Activated T-cell treated with anti-CD3 and anti-CD28 coated beads, Interleukin-2, amount 50 U/mL, for 48 hours (primary cell): ENCODE measurements at regions not wholly inside any gene's neighbourhood (a gene's known extent, or its start where the extent isn't known, plus 50 kb on each side); places are given as distances from the start of the nearest gene placed in this dataset.
"Not testable (repeated sequence)": the region's sequence is repeated elsewhere in the genome, so short reads cannot be mapped to it uniquely, and the experiment has no call there.

Source experiments
- DNase-seq, 2 experiments: peaks; one replicate each; pipeline ENCODE4 v3.0.0-alpha.2; 2020

DNA sequence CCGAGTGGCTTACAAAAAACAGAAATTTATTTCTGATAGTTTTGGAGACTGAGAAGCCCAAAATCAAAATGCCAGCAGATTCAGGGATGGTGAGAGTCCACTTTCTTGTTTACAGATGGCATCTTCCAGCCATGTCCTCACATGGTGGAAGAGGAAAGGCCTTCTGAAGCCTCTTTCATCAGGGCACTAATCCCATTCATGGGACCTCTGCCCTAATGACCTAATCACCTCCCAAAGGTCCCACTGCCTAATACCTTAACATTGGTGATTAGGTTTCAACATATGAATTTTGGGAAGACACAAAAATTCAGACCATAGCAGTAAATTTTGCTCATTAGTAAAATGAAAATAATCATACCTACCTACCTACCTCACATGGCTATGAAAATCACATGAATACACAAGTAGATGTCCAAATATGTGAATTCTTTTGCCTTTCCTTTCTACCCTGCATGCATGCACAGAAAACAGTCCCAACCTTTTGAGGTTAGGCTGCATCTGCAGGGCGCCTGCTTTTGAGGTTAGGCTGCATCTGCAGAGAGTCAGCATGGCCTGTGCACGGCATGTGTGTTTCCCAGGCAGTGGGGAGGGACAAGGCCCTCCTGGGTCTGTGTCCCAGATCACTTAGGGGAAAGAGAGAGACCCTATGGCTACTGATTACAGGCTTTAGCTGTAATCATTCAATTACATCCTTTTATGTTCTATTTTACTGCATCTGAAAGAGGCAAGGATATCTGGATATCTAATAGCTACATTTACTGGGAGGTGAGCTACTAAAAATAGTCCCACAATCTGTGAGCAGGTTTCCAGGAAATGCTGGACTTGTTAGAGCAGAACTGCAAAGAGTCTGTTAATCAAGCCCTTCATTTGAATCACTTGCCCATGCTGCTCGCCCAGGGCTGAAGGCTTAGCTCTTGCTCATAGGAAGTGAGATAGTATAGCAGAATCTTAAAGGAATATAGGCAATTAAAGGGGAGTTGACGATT lies 497.7 kb upstream of the MARCKS start:
- DNase-seq = no peak

DNA sequence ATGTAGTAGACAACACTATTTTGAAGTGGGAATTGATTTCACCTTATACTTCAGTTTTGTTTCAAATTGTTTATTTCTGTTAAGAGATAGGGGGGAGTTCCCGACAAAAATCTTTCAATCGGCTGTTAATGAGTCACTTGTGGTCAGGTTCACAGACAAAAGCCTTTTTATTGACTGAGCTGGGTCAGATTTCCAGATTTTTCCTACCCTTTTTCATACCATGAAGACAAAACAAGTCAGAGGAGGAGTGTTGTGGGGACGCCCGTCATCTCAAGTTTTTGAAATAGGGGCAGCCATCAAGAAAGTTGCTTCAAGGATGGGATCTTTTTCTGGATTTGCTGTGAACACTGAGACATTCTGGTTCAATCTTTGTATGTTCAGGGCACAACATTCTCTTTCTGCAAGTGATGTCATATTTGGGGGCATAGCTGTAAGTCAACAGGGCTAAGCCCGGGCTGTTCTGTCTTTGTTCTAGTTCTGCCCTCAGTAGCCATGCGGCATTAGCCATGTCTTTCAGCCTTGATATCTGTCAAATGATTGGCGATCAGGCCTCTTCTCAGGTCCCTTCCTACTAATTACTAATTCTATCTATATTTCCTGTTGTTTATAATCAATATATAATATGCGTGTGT lies 496.0 kb upstream of the MARCKS start:
- no peak for DNase-seq

DNA sequence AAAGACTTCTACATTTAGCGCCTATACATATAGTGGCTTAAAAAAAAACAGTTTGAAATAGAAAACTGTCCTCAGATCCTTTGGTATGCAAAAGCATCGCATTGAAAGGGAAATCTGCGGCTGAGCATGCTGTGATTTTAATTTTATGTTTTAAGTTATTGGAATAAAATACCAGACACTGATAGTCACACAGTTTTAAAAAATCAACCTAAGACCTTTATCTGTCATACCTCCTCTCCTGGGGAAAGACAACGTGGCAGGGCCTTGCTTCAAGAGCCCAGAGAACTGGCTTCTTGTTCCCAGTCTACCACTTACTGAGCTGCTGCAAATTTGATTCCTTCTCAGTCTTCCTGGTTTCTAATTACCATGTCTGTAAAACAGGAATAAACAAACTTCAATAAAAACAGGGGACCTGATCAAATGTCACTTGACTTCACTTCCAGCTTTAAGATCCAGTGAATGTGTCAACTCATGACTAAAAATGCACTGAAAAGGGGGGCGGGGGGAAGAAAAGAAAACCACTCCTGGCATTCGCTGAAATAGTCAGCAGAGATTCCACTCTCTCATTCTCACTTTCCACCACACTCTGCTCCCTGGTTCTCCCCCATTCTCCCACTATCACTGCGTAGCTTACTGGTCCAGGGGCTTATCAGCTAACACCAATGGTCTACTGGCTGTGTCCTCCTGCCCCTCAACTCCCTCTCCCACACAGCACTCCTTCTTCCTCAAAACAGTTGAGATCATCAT lies 494.7 kb upstream of the MARCKS start:
- DNase-seq = no peak

DNA sequence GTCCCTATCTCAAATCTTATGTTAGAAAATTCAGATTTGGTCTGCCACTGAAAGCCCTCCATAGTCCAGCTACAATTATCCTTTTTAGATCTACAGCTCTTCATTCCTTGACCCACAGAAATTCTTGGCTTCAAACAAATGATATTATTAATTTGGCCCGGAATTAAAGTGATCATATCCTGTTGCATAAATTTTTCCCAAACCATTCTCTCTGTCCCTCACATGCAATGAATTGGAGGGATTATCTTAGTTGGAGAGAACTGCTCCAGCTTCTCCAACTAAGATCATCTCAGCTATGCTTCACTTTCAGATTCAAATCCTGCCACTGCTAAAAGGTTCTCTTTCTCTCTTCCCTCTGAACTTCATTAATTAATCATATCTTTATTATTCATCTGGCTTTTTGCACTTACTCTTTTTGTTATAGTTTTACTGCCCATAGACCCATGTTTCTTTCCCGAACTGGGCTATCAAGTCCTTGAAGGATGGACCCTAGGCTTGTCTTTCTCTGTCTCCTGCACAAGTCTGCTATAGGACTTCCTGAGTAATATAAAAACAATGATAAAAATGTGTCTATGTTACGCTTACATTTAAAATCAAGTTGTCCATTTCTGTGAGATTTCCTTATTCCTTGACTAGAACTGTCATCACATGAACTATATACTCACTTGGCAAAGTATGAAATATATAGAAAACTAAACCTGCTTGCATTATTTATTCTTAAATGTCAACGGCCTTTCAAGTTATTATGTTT lies 493.9 kb upstream of the MARCKS start:
- no peak for DNase-seq

DNA sequence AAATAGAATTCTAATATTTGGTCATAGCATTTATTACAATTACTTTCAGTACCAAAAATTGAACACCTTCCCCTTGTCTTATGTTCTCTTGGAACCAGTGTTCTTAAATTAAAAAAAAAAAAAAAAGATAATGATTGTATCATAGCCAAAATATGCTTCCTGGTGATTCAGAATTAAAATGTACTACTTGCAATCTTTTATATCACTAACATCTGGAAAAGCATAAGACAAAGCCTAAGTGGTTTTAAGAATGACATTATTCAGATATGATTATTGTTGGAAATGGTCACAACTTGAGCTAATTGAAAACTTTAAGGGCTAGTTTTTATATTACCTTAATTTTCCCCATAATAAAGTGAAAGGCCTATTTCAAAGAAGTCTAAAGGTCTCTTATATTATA lies 493.3 kb upstream of the MARCKS start:
- DNase-seq = no peak

DNA sequence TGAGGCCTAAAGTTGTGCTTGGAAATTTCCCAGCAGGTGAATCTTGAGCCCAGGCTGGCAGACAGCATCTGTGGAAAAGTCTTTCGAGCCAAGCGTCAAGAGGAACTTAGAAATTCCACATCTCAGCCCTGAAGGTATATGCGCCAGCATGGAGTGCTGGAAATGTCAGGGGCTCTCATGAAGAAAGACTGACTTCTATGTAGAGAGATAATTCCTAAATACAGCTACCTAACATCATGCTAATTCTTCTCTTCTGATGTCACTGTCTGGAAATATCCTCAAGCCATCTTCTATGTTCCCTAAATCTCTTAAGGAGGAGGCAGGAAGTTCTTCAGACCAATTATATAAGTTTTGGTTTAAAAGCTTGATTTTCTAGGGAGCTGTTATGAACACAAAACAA lies 492.4 kb upstream of the MARCKS start:
- no peak for DNase-seq

DNA sequence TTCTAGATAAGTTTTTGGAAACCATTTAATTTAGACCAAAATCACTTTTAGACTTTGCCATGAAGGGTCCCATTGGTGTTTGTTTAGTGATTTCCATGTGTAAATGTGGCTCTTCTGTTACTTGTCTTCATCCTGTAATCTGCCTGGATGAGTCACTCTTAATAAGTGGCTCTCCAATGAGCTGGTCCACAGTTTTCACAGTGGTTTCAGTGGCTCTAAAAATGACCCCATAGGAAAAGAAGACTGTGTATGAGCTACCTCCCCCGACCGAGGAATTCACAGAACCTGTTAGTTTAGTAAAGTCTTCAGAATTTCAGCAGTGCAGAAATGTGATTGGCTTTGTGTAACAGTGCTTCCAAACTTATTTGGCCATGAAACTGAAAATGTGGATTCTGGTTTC lies 492.0 kb upstream of the MARCKS start:
- DNase-seq = no peak

DNA sequence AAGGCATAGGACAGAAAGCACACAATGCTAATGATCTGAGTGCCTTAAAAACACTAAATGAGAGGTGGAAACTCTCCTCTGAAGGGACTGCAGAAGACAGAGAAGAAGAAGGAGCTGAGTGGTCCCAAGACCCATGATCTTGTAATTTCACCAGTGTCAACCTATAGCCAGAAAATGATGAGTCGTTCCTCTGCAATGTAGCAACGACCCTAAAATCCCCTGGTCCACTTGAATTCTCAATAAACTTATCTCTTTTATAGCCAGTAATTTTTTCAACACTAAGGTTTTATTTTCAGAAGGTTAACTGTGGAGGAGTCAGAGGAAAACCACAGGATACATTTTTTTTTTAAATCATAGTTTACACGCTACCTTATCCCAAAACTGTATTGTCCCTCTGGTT lies 490.6 kb upstream of the MARCKS start:
- DNase-seq = no peak

DNA sequence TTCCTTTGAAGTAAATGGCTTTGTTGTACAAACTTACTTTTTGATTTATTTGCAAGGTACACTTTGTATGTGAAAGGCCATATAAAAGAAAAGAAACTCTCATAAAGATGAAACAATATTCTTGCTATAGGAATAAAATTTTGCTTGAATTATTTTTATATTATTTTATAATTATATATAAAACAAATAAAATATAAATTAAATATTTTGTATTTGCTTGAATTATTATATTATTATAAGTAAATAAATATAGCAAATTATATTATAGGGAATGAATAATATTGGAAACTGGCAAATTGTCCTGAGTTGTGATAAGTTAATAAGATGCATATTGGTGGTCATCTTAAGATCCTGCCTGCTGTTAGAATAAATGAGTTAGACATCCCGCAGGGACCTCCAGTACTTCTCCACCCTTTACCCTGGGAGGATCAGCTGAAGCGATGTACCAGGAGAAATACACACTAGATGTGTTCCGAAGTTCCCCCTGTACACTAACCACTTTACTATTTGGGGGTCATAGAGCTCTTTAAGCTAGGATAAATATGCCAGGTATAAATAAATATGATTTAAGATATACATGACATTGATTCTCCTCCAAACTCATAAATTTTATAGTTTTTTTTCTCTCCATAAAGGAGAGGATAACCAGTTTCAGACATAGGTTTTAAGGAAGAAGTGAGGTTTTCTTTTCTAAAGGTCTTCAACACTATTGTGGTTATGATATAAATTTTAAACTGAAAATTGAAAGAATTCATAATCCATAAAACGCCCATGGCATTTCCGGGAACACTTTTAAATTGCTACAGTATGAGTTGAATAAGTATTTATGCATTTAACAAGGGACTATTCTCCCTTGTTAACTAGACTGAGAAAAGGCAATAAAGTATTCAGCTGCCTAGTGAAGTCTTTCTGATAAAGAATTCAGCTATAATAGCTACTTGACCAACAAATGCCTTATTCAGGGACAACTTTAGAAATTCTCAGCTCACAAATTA lies 486.3 kb upstream of the MARCKS start:
- DNase-seq = no peak

DNA sequence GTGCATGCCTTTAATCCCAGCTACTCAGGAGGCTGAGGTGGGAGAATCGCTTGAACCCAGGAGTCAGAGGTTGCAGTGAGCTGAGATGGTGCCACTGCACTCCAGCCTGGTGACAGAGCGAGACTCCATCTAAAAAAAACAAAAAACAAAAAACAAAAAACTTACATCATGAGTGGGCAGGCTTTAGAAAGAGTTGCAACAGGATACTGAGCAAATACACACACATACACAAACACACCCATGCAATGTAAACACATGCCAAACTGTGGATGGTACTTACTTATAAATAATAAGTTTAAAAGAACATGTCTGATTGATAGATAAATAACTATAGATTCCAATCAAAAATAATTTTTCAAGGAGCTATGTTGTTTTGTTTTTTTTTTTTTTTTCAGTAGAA lies 481.7 kb upstream of the MARCKS start:
- not testable (repeated sequence) for DNase-seq

DNA sequence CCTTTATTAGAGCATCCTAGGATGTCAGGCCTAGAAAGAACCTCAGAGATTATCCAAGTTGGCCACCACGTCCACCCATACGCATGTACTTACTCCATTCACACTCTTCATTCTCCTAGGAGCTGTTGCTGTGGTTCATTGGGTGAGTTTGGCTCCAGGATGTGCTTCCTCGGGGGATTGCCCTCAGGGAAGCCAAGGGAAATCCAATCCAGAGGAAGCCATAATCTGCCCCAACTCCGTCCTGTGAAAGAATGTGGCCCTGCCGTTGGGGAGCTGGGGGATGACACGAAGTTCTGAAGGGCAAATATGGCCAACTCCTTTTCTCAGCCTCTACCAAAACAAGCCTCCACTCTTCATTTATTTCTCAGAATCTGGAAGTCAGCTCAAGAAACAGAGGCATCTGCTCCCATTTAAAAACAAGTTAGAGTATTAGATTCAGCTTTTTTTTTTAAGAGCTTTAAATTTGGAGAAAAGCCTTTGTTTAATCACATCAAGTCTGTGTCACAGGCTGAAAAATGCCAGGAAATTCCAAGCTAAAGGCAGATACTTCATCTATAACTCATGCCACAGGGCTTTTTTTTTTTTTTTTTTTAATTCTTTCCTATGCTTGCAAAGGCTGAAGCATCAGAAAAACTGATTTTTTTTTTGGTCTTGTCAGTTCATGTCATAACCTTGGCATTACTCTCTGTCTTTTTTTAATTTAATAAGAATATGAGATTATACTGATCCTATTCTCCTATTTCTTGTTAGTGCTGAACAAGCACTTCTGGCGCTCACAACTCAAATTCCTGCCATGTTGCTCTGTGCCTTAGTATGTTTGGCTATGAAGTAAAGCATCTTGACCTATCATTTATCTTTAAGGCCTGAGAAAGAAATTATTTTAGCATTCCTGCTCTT lies 480.9 kb upstream of the MARCKS start:
- DNase-seq = no peak

DNA sequence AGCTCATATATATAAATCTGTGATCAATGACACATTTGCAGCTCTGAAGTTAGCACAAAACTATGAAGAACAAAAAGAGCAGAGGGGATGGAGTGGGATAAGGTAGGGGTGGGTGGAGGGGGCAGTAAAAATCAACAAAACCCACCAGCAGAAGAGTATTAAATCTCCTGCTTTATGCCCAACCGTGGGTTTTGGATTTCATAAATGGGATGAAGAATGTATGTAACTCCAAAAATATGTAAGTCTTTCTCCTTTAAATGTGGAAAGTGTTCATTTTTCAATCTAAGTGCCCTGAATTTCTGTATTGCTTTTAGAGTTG lies 480.3 kb upstream of the MARCKS start:
- no peak for DNase-seq

DNA sequence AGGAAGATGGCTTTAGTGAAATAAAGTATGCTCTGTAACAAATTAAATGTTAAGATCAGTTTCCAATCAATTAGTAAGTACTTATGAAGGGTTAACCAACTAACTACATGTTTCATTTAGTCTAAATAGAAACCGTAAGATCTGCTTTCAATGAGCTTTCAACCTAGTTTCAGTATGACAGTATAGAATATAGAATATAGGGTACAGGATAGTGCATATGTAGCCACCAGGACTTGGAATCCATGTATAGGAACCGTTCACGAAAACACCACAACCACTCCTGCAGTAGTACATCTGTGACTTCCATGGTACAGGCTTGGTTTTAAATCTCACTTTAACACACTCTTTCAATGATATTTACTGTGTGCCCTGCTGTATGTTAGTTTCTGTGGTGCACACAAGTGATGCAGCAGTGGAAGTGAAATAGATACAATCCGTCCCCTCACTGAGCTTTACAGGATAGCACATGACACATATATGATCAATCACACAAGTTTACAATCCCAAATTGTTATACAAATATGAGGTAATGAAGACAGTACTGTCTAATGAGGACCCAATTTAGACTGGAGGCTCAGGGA lies 479.7 kb upstream of the MARCKS start:
- DNase-seq = no peak

DNA sequence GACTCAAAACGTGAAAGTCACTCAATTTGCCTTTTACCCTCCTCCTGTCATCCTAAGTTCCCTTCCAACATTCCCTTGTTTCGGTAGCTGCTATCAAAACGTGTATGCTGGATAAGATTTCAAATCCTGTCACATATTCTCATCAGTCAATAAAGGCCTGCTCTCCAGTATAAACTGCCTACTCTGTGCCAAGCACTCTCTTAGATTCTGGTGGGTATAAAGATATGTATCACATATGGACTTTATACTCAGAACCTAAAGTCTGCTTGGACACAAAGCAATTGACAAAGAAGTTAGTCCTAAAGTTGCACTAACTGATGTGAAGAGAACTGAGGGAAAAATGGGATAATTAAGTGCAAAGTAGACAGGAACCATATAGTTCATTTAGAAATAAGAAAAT lies 476.6 kb upstream of the MARCKS start:
- no peak for DNase-seq

DNA sequence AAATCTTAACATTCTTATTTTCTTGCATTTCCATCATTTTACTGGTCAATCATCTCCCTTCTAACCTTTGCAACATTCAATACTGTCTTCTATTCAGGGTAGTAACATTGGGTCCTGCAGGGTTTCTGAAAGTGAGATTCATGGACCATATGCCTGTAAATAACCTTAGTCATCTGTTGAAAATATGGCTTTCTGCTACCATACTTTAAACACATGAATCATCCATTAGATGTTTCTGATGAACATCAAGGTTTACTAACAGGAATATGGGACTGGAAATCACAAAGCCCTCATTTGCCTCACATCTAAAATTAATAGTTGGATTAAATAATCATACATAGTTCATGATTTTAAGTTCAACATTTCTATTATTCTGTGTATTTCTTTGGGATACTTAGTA lies 475.9 kb upstream of the MARCKS start:
- no peak for DNase-seq

DNA sequence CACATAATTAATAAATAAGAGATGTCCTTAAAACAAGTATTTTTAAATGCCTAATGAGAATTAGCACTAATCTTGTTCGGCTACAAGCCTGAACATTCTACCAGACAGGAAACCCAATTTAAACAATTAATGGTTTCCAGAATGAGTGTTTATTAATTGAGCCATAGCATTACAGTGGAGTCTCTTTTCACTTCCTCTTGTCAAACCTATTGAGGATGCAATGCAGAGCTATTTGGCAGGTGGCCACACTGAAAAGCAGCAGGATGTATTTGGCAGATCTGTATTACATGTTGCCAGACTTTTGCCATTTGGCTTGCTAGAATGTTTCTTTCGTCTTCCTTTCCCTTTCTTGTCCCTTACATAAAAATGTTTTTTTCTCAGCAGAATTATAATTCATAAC lies 475.2 kb upstream of the MARCKS start:
- no peak for DNase-seq

DNA sequence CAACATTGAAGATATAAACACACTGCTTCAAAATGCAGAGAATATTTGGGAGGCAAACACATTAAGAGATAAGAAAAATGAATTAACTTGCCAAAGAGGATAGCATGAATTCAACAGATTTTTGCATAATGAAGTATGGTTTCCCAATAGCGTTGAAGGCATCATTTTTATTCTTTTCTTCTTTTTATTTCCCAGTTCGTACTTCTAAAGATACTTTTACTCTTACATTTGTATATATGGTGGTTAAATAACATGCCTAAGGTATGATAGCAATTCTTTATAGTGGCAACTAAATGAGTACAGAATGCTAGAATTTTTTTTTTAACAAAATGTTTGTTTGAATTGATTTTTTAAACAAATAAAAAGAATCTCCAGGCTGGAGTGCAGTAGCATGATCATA lies 473.4 kb upstream of the MARCKS start:
- DNase-seq = no peak

DNA sequence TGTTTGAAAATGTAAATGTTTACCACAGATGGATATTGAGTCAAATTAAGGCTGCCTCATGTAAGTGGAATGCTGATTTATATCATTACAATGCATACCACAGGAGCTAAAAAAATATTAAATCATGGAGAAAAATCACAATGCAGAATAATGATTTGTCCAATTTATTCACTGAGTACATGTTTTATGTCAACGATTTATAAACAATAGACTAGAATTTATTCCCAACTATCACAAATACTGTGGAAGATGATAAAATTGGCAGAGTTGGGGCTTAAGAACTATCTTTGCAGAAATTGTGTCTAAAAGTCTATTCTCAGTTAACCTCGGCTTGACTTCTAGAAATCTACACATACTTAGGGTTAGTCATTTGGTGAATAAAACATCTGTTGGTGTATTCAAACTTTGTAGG lies 472.1 kb upstream of the MARCKS start:
- DNase-seq = no peak

DNA sequence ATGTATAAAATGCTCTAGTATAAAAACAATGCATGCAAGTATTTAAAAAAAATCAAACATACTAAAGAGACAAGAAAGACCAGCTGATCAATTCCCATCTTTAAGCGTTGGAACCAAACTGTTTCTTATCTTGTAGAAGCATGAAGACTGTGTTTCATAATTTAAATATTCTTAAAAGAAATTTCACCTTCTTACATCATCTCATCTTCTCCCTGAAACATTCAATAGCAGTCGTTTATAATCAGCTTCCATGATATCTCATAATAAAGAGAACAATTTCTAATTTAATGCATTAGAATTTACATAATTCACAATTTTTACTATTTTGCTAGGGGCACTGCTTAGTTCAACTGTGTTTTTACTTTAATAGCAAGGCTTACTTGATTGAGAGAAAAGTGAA lies 468.1 kb upstream of the MARCKS start:
- DNase-seq = no peak

DNA sequence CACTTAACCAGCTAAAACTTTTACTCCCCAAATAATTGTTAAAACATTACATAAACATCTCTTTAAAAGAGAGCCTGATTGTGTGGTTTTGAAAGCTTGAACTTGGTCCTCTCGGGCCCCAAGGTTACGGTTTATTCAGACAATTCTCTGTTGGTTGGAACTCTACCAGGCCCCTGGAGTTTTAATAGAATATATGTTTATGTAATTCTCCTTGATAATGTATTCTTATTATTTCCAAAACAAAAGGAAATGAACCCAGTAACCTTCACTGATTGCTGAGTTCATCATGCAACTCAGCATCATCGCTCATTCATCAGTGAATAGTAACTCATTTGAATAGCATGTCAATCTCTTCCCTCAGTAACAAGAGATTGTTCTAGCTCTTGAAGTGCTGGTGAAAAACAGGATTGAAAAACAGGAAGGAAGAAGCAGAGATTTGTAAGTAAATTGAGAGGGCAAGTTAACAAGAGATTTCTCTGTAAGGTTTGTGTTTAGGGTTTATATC lies 464.5 kb upstream of the MARCKS start:
- no peak for DNase-seq
